ENCODE measurements at regions not wholly inside any gene's neighbourhood (a gene's known extent, or its start where the extent isn't known, plus 50 kb on each side); places are given as distances from the start of the nearest gene placed in this dataset.

- no peak overlapping the region for H2AFZ ChIP-seq (ENCODE audit: low read depth, low read length, severe bottlenecking)
- H3K4me3 ChIP-seq (ENCODE audit: insufficient read depth, low read length, poor library complexity, severe bottlenecking) = no peak overlapping the region
- no peaks in the 10 kb centered on the region for H3K27me3 ChIP-seq (ENCODE audit: low read length)
- TF ChIP-seq EZH2phosphoT487 (conservative IDR thresholded peaks at IDR 0.05; ENCODE audit: low read length) = no peak
- TF ChIP-seq, protein P1, sequence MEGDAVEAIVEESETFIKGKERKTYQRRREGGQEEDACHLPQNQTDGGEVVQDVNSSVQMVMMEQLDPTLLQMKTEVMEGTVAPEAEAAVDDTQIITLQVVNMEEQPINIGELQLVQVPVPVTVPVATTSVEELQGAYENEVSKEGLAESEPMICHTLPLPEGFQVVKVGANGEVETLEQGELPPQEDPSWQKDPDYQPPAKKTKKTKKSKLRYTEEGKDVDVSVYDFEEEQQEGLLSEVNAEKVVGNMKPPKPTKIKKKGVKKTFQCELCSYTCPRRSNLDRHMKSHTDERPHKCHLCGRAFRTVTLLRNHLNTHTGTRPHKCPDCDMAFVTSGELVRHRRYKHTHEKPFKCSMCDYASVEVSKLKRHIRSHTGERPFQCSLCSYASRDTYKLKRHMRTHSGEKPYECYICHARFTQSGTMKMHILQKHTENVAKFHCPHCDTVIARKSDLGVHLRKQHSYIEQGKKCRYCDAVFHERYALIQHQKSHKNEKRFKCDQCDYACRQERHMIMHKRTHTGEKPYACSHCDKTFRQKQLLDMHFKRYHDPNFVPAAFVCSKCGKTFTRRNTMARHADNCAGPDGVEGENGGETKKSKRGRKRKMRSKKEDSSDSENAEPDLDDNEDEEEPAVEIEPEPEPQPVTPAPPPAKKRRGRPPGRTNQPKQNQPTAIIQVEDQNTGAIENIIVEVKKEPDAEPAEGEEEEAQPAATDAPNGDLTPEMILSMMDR (IDR thresholded peaks at IDR 0.05; ENCODE audit: insufficient read depth, low read length, poor library complexity, severe bottlenecking) = no peak
- H3F3A ChIP-seq (ENCODE audit: insufficient read depth) = no peaks in the 10 kb centered on the region
- no peaks in the 10 kb centered on the region for H3K36me3 ChIP-seq (ENCODE audit: low read length)
- no peaks in the 10 kb centered on the region for H3K9me2 ChIP-seq (replicated peaks; ENCODE audit: insufficient read depth, low read length)
- H3K9me3 ChIP-seq (ENCODE audit: insufficient read depth, low read length) = no peaks in the 10 kb centered on the region
- H3K79me2 ChIP-seq (ENCODE audit: insufficient read depth, low read length) = no peaks in the 10 kb centered on the region
- H3K9ac ChIP-seq (ENCODE audit: low read length) = no peak overlapping the region
- H4K20me1 ChIP-seq (ENCODE audit: low read depth, low read length) = no peaks in the 10 kb centered on the region
- no peak overlapping the region for H3K4me2 ChIP-seq (ENCODE audit: low read depth, low read length, poor library complexity, severe bottlenecking)
- no peak overlapping the region for H3K27ac ChIP-seq (ENCODE audit: low read depth, low read length)
These were observed 722.8 kb upstream of the SOX9 start for GRCh38 chr17:71398025-71398424.

GRCh38 chr17:71398800-71399219 is 722.0 kb upstream of the SOX9 start:
- Histone ChIP-seq H3K79me2 (ENCODE audit: insufficient read depth, low read length) (no peaks in the 10 kb centered on the region), H3K36me3 (ENCODE audit: low read length) (no peaks in the 10 kb centered on the region), H3F3A (ENCODE audit: insufficient read depth) (no peaks in the 10 kb centered on the region), H3K4me2 (ENCODE audit: low read depth, low read length, poor library complexity, severe bottlenecking) (no peak overlapping the region), H3K27ac (ENCODE audit: low read depth, low read length) (no peak overlapping the region), H4K20me1 (ENCODE audit: low read depth, low read length) (no peaks in the 10 kb centered on the region), H3K4me3 (ENCODE audit: insufficient read depth, low read length, poor library complexity, severe bottlenecking) (no peak overlapping the region), H3K27me3 (ENCODE audit: low read length) (no peaks in the 10 kb centered on the region), H3K9me3 (ENCODE audit: insufficient read depth, low read length) (no peaks in the 10 kb centered on the region), H3K9ac (ENCODE audit: low read length) (no peak overlapping the region), H2AFZ (ENCODE audit: low read depth, low read length, severe bottlenecking) (no peak overlapping the region), H3K9me2 (replicated peaks; ENCODE audit: insufficient read depth, low read length) (no peaks in the 10 kb centered on the region)
- TF ChIP-seq, protein P1 (IDR thresholded peaks at IDR 0.05; ENCODE audit: insufficient read depth, low read length, poor library complexity, severe bottlenecking) = no peak
- TF ChIP-seq EZH2phosphoT487 (conservative IDR thresholded peaks at IDR 0.05; ENCODE audit: low read length) = no peak

- H3K4me3 ChIP-seq (ENCODE audit: insufficient read depth, low read length, poor library complexity, severe bottlenecking) = no peak overlapping the region
- no peaks in the 10 kb centered on the region for H3K9me3 ChIP-seq (ENCODE audit: insufficient read depth, low read length)
- no peaks in the 10 kb centered on the region for H3K36me3 ChIP-seq (ENCODE audit: low read length)
- H3K9me2 ChIP-seq (replicated peaks; ENCODE audit: insufficient read depth, low read length) = no peaks in the 10 kb centered on the region
- no peaks in the 10 kb centered on the region for H3K79me2 ChIP-seq (ENCODE audit: insufficient read depth, low read length)
- no peaks in the 10 kb centered on the region for H4K20me1 ChIP-seq (ENCODE audit: low read depth, low read length)
- H2AFZ ChIP-seq (ENCODE audit: low read depth, low read length, severe bottlenecking) = no peak overlapping the region
- H3K27ac ChIP-seq (ENCODE audit: low read depth, low read length) = no peak overlapping the region
- no peak overlapping the region for H3K9ac ChIP-seq (ENCODE audit: low read length)
- TF ChIP-seq EZH2phosphoT487 (conservative IDR thresholded peaks at IDR 0.05; ENCODE audit: low read length) = no peak
- TF ChIP-seq, protein P1 (IDR thresholded peaks at IDR 0.05; ENCODE audit: insufficient read depth, low read length, poor library complexity, severe bottlenecking) = no peak
- H3F3A ChIP-seq (ENCODE audit: insufficient read depth) = no peaks in the 10 kb centered on the region
- H3K27me3 ChIP-seq (ENCODE audit: low read length) = no peaks in the 10 kb centered on the region
- no peak overlapping the region for H3K4me2 ChIP-seq (ENCODE audit: low read depth, low read length, poor library complexity, severe bottlenecking)
These were observed 721.6 kb upstream of the SOX9 start for GRCh38 chr17:71399221-71399620.
